ENCODE measurements at regions not wholly inside any gene's neighbourhood (a gene's known extent, or its start where the extent isn't known, plus 50 kb on each side); places are given as distances from the start of the nearest gene placed in this dataset.

- no peak for DNase-seq (ENCODE audit: low spot score)
Measured at GRCh38 chr1:199287206-199287605, 648.4 kb downstream of the PTPRC start.

- DNase-seq (ENCODE audit: low spot score) = no peak
Measured at GRCh38 chr1:199287647-199288046, 648.8 kb downstream of the PTPRC start.

GRCh38 chr1:199290186-199290585, 651.3 kb downstream of the PTPRC start:
- DNase-seq (ENCODE audit: low spot score) = no peak

- DNase-seq (ENCODE audit: low spot score) = no peak
Measured at GRCh38 chr1:199291022-199291740, 652.3 kb downstream of the PTPRC start.

- no peak for DNase-seq (ENCODE audit: low spot score)
Measured at GRCh38 chr1:199292896-199293295, 654.1 kb downstream of the PTPRC start.

- no peak for DNase-seq (ENCODE audit: low spot score)
Measured at GRCh38 chr1:199295107-199295506, 656.3 kb downstream of the PTPRC start.

GRCh38 chr1:199297174-199297573, 658.3 kb downstream of the PTPRC start:
- DNase-seq (ENCODE audit: low spot score) = no peak

- DNase-seq (ENCODE audit: low spot score) = no peak
Measured at GRCh38 chr1:199297887-199298286, 659.0 kb downstream of the PTPRC start.

- no peak for DNase-seq (ENCODE audit: low spot score)
Measured at GRCh38 chr1:199298825-199299224, 660.0 kb downstream of the PTPRC start.

GRCh38 chr1:199301472-199302217, 662.8 kb downstream of the PTPRC start:
- no peak for DNase-seq (ENCODE audit: low spot score)

- DNase-seq (ENCODE audit: low spot score) = no peak
Measured at GRCh38 chr1:199302554-199302953, 663.7 kb downstream of the PTPRC start.

GRCh38 chr1:199303035-199303434, 664.2 kb downstream of the PTPRC start:
- no peak for DNase-seq (ENCODE audit: low spot score)

GRCh38 chr1:199305053-199305452, 666.2 kb downstream of the PTPRC start:
- DNase-seq (ENCODE audit: low spot score) = no peak

GRCh38 chr1:199307496-199308264, 668.8 kb downstream of the PTPRC start:
- DNase-seq (ENCODE audit: low spot score) = no peak

GRCh38 chr1:199308349-199308846, 669.6 kb downstream of the PTPRC start:
- no peak for DNase-seq (ENCODE audit: low spot score)

- DNase-seq (ENCODE audit: low spot score) = no peak
Measured at GRCh38 chr1:199310708-199311107, 671.9 kb downstream of the PTPRC start.

GRCh38 chr1:199311478-199312262, 672.8 kb downstream of the PTPRC start:
- no peak for DNase-seq (ENCODE audit: low spot score)

GRCh38 chr1:199312626-199313025, 673.8 kb downstream of the PTPRC start:
- no peak for DNase-seq (ENCODE audit: low spot score)

- DNase-seq (ENCODE audit: low spot score) = no peak
Measured at GRCh38 chr1:199313444-199313843, 674.6 kb downstream of the PTPRC start.

- no peak for DNase-seq (ENCODE audit: low spot score)
Measured at GRCh38 chr1:199319341-199319740, 680.5 kb downstream of the PTPRC start.

- no peak for DNase-seq (ENCODE audit: low spot score)
Measured at GRCh38 chr1:199322278-199322677, 683.4 kb downstream of the PTPRC start.

GRCh38 chr1:199333180-199333579, 694.3 kb upstream of the NR5A2 start:
- no peak for DNase-seq (ENCODE audit: low spot score)
